PC-9 (cell line): ENCODE measurements at regions not wholly inside any gene's neighbourhood (a gene's known extent, or its start where the extent isn't known, plus 50 kb on each side); places are given as distances from the start of the nearest gene placed in this dataset.

Experiments
- EZH2 ChIP-seq: fragments of 200-600 bp; sonication (generic); IDR thresholded peaks from 2 replicates; pipeline ENCODE4 v1.8.0; 2017; ENCODE audit warnings: antibody characterized with exemption, low read depth
- TF ChIP-seq, protein P1 (sequence below): fragments of 200-600 bp; sonication (generic); conservative IDR thresholded peaks from 2 replicates; pipeline ENCODE4 v1.6.1; 2017; ENCODE audit warnings: mixed run types, antibody characterized with exemption, mild to moderate bottlenecking, moderate library complexity

DNA sequence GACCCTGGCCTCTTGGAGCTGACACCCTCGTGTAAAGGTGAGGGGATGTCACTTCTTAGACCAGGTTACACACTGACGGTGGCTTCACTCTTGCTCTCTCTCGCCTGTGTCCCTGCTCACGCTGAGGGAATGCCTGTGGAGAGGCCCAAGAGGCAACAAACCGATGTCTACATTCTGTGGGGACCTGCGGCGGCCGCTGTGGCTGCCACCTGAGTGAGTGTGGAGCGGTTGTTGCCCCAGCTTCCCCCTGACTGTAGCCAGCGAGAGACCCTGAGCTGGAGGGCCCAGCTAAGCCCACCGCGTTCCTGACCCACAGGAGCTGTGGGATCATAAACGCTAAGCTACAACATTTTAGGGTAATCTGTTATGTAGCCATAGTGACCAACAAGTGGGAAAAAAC, 55.7 kb upstream of the ASAP2 start:
- TF ChIP-seq, protein P1, sequence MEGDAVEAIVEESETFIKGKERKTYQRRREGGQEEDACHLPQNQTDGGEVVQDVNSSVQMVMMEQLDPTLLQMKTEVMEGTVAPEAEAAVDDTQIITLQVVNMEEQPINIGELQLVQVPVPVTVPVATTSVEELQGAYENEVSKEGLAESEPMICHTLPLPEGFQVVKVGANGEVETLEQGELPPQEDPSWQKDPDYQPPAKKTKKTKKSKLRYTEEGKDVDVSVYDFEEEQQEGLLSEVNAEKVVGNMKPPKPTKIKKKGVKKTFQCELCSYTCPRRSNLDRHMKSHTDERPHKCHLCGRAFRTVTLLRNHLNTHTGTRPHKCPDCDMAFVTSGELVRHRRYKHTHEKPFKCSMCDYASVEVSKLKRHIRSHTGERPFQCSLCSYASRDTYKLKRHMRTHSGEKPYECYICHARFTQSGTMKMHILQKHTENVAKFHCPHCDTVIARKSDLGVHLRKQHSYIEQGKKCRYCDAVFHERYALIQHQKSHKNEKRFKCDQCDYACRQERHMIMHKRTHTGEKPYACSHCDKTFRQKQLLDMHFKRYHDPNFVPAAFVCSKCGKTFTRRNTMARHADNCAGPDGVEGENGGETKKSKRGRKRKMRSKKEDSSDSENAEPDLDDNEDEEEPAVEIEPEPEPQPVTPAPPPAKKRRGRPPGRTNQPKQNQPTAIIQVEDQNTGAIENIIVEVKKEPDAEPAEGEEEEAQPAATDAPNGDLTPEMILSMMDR = no peak
- TF ChIP-seq EZH2 = no peak
